GM13977 (cell line): ENCODE measurements at regions not wholly inside any gene's neighbourhood (a gene's known extent, or its start where the extent isn't known, plus 50 kb on each side); places are given as distances from the start of the nearest gene placed in this dataset.

ENCODE experiments used
- DNase-seq: peaks from one replicate; pipeline ENCODE4 v3.0.0; 2012; ENCODE audit warnings: low spot score
- in situ Hi-C: fragments of 300-500 bp; cut with MboI; formaldehyde crosslinking; loops from one replicate; pipeline ENCODE4 v1.12.0; 2022; ENCODE audit warnings: low sequenced_read_pairs, low pct_unique_long_range_greater_than_20kb, mixed read lengths, inconsistent platforms; ENCODE audit not compliant: unreplicated experiment
- TF ChIP-seq, protein P1 (sequence below): IDR thresholded peaks from 2 replicates; pipeline ENCODE4 v1.5.1; 2012; ENCODE audit warnings: mild to moderate bottlenecking, control low read depth; ENCODE audit not compliant: insufficient read depth; ENCODE audit errors: extremely low read depth, missing control alignments

DNA sequence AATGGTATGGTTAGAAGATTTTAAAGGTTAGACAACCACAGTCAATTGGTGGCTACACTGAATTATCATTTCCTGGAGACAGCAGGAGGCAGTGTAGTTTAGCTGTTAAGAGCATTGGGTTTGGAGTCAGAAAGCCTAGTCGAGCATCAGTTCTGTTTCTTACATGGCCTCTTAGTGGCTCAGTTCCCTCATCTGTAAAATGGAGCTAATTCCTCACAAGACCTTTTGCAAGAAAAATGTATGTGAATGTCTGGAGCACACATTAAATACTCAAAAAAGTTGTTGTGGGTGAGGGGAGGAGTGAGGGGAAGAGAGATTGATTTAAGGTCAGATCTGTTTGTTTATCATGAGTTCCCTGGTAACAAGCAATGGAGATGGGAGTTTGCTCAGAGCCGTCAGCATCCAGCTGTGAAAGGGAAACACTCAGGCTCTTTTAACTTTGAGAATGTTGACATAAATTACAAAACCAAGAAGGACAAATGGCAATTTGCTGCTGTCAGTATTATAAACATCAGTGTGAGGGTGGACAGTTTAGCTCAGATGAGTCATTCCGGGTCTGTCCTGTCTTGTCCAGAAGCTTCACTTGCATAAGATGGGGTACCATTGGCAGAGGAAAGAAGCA lies 98.2 kb upstream of the PGRMC2 start:
- TF ChIP-seq, protein P1, sequence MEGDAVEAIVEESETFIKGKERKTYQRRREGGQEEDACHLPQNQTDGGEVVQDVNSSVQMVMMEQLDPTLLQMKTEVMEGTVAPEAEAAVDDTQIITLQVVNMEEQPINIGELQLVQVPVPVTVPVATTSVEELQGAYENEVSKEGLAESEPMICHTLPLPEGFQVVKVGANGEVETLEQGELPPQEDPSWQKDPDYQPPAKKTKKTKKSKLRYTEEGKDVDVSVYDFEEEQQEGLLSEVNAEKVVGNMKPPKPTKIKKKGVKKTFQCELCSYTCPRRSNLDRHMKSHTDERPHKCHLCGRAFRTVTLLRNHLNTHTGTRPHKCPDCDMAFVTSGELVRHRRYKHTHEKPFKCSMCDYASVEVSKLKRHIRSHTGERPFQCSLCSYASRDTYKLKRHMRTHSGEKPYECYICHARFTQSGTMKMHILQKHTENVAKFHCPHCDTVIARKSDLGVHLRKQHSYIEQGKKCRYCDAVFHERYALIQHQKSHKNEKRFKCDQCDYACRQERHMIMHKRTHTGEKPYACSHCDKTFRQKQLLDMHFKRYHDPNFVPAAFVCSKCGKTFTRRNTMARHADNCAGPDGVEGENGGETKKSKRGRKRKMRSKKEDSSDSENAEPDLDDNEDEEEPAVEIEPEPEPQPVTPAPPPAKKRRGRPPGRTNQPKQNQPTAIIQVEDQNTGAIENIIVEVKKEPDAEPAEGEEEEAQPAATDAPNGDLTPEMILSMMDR, result peak; percentile 23
- peak; percentile 10 for DNase-seq
- in situ Hi-C loops, result no loop called here

DNA sequence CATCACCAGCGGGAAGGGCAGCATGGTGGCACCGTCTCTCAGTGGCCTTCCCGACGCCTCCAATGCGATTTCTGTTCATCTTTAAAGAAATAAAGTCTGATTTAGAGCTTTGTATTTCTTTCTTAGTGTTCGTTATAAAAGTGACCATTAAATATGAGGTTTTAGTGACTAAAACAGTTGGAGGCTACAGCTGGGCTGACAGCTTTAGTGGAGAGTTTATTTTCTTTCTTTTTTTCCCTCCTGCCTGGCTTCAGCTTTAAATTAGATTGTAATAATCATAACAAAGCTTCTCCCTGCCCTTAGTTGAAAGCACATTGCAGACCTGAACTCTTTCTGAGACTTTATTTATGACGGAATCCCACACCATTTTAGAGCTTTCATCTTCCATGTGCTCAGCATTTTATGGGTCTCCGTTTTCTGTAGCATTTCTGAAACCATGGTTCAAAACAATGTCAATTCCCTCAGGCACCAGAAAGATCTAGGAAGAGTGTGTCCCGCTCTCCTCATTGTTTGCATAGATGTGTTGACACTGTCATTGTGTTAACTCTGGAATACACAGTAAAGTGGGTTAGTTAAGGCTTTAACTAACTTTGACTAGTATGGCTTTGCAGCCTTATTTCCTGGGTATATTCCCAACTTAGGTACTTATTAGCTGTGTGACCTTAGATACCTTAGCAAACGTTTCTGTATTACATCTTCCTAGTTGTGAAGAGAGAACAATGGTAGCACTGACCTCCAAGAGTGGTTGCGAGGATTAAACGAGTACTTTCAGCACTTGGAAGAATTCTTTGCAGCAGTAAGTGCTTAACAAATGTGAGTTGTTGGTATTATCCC lies 97.4 kb upstream of the PGRMC2 start:
- no peak for DNase-seq
- TF ChIP-seq, protein P1, result no peak
- in situ Hi-C loops, result no loop called here

DNA sequence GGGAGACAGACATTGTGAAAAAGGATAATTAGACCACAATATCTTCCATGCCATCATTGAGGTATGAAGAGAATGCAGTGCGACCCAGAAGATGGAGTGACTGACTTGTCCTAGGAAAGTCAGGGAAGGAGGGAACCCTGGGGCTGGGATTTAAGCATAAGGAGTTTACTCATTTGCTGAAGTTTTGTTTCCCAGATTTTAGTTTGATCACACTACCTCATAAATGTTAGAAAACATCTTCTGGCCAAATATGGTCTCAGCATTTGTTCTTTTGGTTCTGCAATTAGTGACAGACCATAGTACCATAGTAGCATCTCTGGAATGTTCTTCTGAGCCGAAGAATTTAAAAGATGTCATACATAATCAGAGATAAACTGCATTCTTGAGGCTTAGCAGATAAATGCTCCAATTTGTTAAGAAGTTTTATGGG lies 96.5 kb upstream of the PGRMC2 start:
- TF ChIP-seq, protein P1, result no peak
- in situ Hi-C loops, result no loop called here

DNA sequence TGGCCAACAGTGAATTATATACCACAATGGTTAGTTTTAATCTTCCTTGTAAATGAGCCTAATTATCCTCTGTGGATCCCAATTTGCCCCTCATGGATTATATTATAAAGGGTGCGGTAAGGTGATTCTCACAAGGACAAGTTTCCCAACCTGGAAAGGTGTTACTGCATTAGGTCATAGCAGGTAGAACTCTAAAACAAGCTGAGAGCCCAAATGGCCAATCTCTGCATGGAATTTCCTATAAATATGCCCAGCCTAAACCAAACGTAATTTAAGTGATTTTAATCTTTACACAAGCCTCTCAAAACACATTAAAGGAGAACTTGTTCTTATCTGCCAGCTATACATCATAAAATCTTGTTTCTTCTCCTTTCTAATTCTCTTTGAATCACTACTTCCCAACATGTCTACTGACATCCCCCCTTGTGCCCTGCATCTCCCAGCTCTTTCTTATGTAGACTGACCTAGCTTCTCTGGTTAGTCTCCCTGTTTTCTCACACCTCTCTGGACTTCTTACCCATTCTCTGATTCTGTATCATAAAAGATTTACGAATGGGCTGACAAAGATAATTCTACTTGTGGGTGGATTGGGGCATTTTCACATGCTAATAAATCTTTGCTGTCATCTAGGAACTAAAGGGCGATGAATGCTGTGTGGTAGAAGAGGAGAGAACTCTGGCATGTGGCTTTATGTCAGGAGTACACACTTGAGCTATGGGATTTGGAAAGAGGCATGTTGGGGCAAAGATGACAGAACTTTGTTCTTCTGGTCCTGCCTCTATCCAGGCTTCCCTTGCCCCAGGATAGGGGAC lies 94.3 kb upstream of the PGRMC2 start:
- in situ Hi-C loops, result no loop called here
- TF ChIP-seq, protein P1, result no peak
- DNase-seq, result no peak

More for the DNA sequence above, 96.5 kb upstream of the PGRMC2 start:
- no peak for DNase-seq

DNA sequence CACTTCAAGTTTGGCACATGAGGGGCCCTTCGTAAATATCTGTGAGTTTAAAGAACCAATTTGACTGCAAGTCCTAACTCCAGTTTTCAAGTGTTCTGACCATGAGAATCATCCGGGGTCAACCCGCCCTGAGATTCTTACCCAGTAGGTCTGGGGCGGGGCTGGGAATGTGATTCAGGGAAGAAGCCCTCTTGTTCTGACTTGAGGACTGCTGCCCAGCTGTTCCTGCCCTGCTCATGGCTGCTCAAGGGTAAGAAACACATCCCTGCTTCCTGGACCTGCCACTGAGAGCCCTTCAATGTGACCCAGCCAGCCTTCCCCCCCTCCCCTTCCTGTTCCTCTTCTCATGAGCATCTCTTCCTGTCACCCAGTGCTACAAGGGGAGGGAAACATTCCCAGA lies 92.7 kb upstream of the PGRMC2 start:
- TF ChIP-seq, protein P1, result no peak
- in situ Hi-C loops, result no loop called here
- DNase-seq, result no peak

DNA sequence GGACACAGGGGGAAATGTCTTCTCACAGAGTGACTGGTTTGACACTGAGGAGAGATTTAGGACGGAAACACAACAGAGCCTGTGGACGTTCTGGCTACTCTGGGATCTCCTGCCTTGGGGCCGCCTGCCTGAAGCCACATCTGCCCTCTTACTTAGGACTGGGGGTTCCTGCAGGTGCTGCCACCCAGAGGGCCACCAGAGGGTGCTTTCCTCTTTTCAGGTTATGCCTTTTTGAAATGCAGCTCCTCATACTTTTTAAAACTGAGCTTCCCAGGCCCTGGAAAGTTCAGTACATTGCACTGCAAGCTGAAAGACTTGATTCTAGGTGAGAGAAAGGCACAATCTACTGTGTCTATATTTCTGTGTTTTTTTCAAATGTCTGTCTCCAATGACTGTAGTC lies 92.2 kb upstream of the PGRMC2 start:
- DNase-seq, result peak; percentile 23
- TF ChIP-seq, protein P1, result peak; percentile 56
- in situ Hi-C loops, result no loop called here
